T-cell (primary cell): ENCODE measurements at regions not wholly inside any gene's neighbourhood (a gene's known extent, or its start where the extent isn't known, plus 50 kb on each side); places are given as distances from the start of the nearest gene placed in this dataset.

Experiments
- ATAC-seq, 4 experiments: fragments of 200-7000 bp in 3 of 4; fragments of 150-1000 bp in 1 of 4; cut with Tn5 transposase; replicated peaks in 1 of 4; 1 replicate in 3 of 4; 2 replicates in 1 of 4; pipeline ENCODE4 v1.10.0; 2021; ENCODE audit warnings: moderate library complexity in 3 of 4, mild to moderate bottlenecking in 2 of 4, moderate number of reproducible peaks in 1 of 4
- CTCF ChIA-PET, 2 donors: fragments of 300-600 bp; sonication (Branson Sonifier 250); formaldehyde crosslinking; loops; one replicate each; lab custom pipeline; 2022; ENCODE audit warnings: antibody characterized with exemption in 2 of 2; lab: Charles Lee
- POLR2A ChIA-PET, 2 donors: fragments of 300-600 bp; sonication (Branson Sonifier 250); formaldehyde crosslinking; loops; one replicate each; lab custom pipeline; 2022; ENCODE audit warnings: antibody characterized with exemption in 2 of 2; lab: Charles Lee
- DNase-seq, 35 experiments: peaks; one replicate each; pipeline versions ENCODE4 v3.0.0 to v3.0.0-alpha.2; 2013 to 2023
- H3K27ac ChIP-seq: one replicate; pipeline ENCODE4 v1.5.1; 2013; ENCODE audit warnings: low read length
- H3K27me3 ChIP-seq, 2 experiments: replicated peaks in 1 of 2; 1 replicate in 1 of 2; 2 replicates in 1 of 2; pipeline versions ENCODE4 v1.6.1 to v1.7.0; 2013; ENCODE audit warnings: low read length in 1 of 2, mixed read lengths in 1 of 2; ENCODE audit not compliant: control insufficient read depth in 2 of 2, insufficient read depth in 2 of 2; ENCODE audit errors: extremely low read depth in 1 of 2
- H3K36me3 ChIP-seq, 2 donors: 1 replicate in 1 of 2; 2 replicates in 1 of 2; pipeline versions ENCODE4 v1.6.1 to v1.7.0; 2013; ENCODE audit warnings: low read length in 1 of 2; ENCODE audit not compliant: control insufficient read depth in 2 of 2, insufficient read depth in 1 of 2; ENCODE audit errors: extremely low read depth in 1 of 2
- H3K4me1 ChIP-seq, 2 experiments: 1 replicate in 1 of 2; 2 replicates in 1 of 2; pipeline versions ENCODE4 v1.6.1 to v1.7.0; 2013; ENCODE audit warnings: low read length in 2 of 2, mixed read lengths in 1 of 2; ENCODE audit not compliant: insufficient read depth in 2 of 2, control insufficient read depth in 1 of 2; ENCODE audit errors: extremely low read depth in 1 of 2
- H3K4me3 ChIP-seq, 2 donors: 1 replicate in 1 of 2; 2 replicates in 1 of 2; pipeline versions ENCODE4 v1.5.1 to v1.7.0; 2013; ENCODE audit warnings: mild to moderate bottlenecking in 2 of 2, low read length in 1 of 2, moderate library complexity in 1 of 2; ENCODE audit not compliant: control insufficient read depth in 1 of 2; ENCODE audit errors: extremely low read depth in 1 of 2
- H3K9me3 ChIP-seq: 2 replicates; pipeline ENCODE4 v1.7.0; 2013
- H3K27ac Mint-ChIP-seq, 2 donors: one replicate each; pipeline ENCODE4 v1.8.0; 2020 to 2021; ENCODE audit warnings: mild to moderate bottlenecking in 2 of 2, mixed read lengths in 2 of 2
- H3K27me3 Mint-ChIP-seq, 2 donors: one replicate each; pipeline ENCODE4 v1.8.0; 2021 to 2022; ENCODE audit warnings: mixed read lengths in 2 of 2
- H3K36me3 Mint-ChIP-seq: one replicate; pipeline ENCODE4 v1.8.0; 2021; ENCODE audit warnings: mixed read lengths
- H3K4me1 Mint-ChIP-seq, 3 donors: one replicate each; pipeline ENCODE4 v1.8.0; 2020 to 2022; ENCODE audit warnings: mixed read lengths in 3 of 3, mild to moderate bottlenecking in 1 of 3
- H3K4me3 Mint-ChIP-seq, 3 donors: one replicate each; pipeline ENCODE4 v1.8.0; 2020 to 2022; ENCODE audit warnings: mild to moderate bottlenecking in 3 of 3, mixed read lengths in 3 of 3, moderate library complexity in 3 of 3
- H3K9me3 Mint-ChIP-seq, 3 donors: one replicate each; pipeline ENCODE4 v1.8.0; 2020 to 2022; ENCODE audit warnings: mixed read lengths in 3 of 3
- WGBS: methylation state at CpG from one replicate; pipeline ENCODE4 v1.1.5; 2013; ENCODE audit warnings: missing lambda C conversion rate; ENCODE audit not compliant: insufficient coverage; 5-methylcytosine and 5-hydroxymethylcytosine counted together

GRCh38 chr3:96449803-96450202 lies 364.6 kb upstream of the EPHA6 start:
- ATAC-seq = no peak
- WGBS = 78% methylated on average over 1 of the region's 4 CpGs
- H3K27me3 ChIP-seq = no peaks in the 10 kb centered on the region

GRCh38 chr3:96450699-96451098 lies 363.7 kb upstream of the EPHA6 start:
- WGBS = no CpG with 5 or more reads among the region's 2 CpGs
- no peak overlapping the region for H3K27ac ChIP-seq
- Mint-ChIP-seq H3K36me3 (no peaks in the 10 kb centered on the region), H3K27ac (no peak overlapping the region), H3K4me3 (no peak overlapping the region), H3K4me1 (no peaks in the 10 kb centered on the region), H3K9me3 (peaks cover 11 to 12% (median 12%) of the 10 kb centered on the region in 3 donors), H3K27me3 (no peaks in the 10 kb centered on the region)
- POLR2A ChIA-PET = no interaction called here
- no peak overlapping the region for H3K4me3 ChIP-seq
- no peaks in the 10 kb centered on the region for H3K27me3 ChIP-seq
- DNase-seq (no peak), ATAC-seq (no peak)
- CTCF ChIA-PET = no interaction called here
- no peaks in the 10 kb centered on the region for H3K4me1 ChIP-seq
- peaks cover 3% of the 10 kb centered on the region for H3K9me3 ChIP-seq
- H3K36me3 ChIP-seq = no peaks in the 10 kb centered on the region

More at GRCh38 chr3:96449803-96450202, 364.6 kb upstream of the EPHA6 start:
- H3K4me3 Mint-ChIP-seq = no peak overlapping the region
- no peaks in the 10 kb centered on the region for H3K36me3 ChIP-seq
- no peaks in the 10 kb centered on the region for H3K4me1 Mint-ChIP-seq
- no peak overlapping the region for H3K27ac Mint-ChIP-seq
- H3K36me3 Mint-ChIP-seq = no peaks in the 10 kb centered on the region
- H3K27me3 Mint-ChIP-seq = no peaks in the 10 kb centered on the region
- POLR2A ChIA-PET = no interaction called here
- H3K9me3 Mint-ChIP-seq = peaks cover 6 to 13% (median 10%) of the 10 kb centered on the region in 3 donors
- no peak overlapping the region for H3K4me3 ChIP-seq
- H3K27ac ChIP-seq = no peak overlapping the region
- H3K4me1 ChIP-seq = no peaks in the 10 kb centered on the region
- CTCF ChIA-PET = no interaction called here
- H3K9me3 ChIP-seq = peaks cover 3% of the 10 kb centered on the region
- no peak for DNase-seq

- no peaks in the 10 kb centered on the region for H3K36me3 Mint-ChIP-seq
- peaks cover 0 to 16% (median 5%) of the 10 kb centered on the region in 3 donors for H3K9me3 Mint-ChIP-seq
- no peak overlapping the region for H3K27ac Mint-ChIP-seq
- Histone ChIP-seq H3K27ac (no peak overlapping the region), H3K27me3 (no peaks in the 10 kb centered on the region), H3K36me3 (no peaks in the 10 kb centered on the region), H3K4me1 (no peaks in the 10 kb centered on the region), H3K9me3 (no peaks in the 10 kb centered on the region), H3K4me3 (no peak overlapping the region)
- ATAC-seq (no peak), DNase-seq (no peak)
- H3K4me3 Mint-ChIP-seq = no peak overlapping the region
- ChIA-PET CTCF (no interaction called here), POLR2A (no interaction called here)
- no peaks in the 10 kb centered on the region for H3K27me3 Mint-ChIP-seq
- no peaks in the 10 kb centered on the region for H3K4me1 Mint-ChIP-seq
- no CpG with 5 or more reads among the region's 2 CpGs for WGBS
Observed at GRCh38 chr3:96465521-96465920, 348.9 kb upstream of the EPHA6 start.

- 49% methylated on average over 3 of the region's 4 CpGs for WGBS
- ATAC-seq = no peak
- CTCF ChIA-PET = no interaction called here
Observed at GRCh38 chr3:96466441-96466840, 348.0 kb upstream of the EPHA6 start.

GRCh38 chr3:96467639-96468038 lies 346.8 kb upstream of the EPHA6 start:
- ChIA-PET CTCF (no interaction called here), POLR2A (no interaction called here)
- H3K36me3 ChIP-seq = no peaks in the 10 kb centered on the region
- no peak overlapping the region for H3K4me3 ChIP-seq
- H3K27me3 ChIP-seq = no peaks in the 10 kb centered on the region
- H3K27ac ChIP-seq = no peak overlapping the region
- no peaks in the 10 kb centered on the region for H3K27me3 Mint-ChIP-seq
- H3K36me3 Mint-ChIP-seq = no peaks in the 10 kb centered on the region
- H3K27ac Mint-ChIP-seq = no peak overlapping the region
- DNase-seq (no peak), ATAC-seq (no peak)
- no peaks in the 10 kb centered on the region for H3K4me1 Mint-ChIP-seq
- H3K4me3 Mint-ChIP-seq = no peak overlapping the region
- no peaks in the 10 kb centered on the region for H3K9me3 ChIP-seq
- H3K9me3 Mint-ChIP-seq = peaks cover 0 to 17% (median 5%) of the 10 kb centered on the region in 3 donors
- no peaks in the 10 kb centered on the region for H3K4me1 ChIP-seq
- 90% methylated on average over 4 of the region's 8 CpGs for WGBS

More at GRCh38 chr3:96466441-96466840, 348.0 kb upstream of the EPHA6 start:
- H3K27me3 Mint-ChIP-seq = no peaks in the 10 kb centered on the region
- no peak overlapping the region for H3K4me3 Mint-ChIP-seq
- DNase-seq = no peak
- H3K4me1 Mint-ChIP-seq = no peaks in the 10 kb centered on the region
- POLR2A ChIA-PET = no interaction called here
- H3K9me3 ChIP-seq = no peaks in the 10 kb centered on the region
- H3K36me3 ChIP-seq = no peaks in the 10 kb centered on the region
- H3K4me3 ChIP-seq = no peak overlapping the region
- no peak overlapping the region for H3K27ac Mint-ChIP-seq
- no peaks in the 10 kb centered on the region for H3K27me3 ChIP-seq
- no peaks in the 10 kb centered on the region for H3K36me3 Mint-ChIP-seq
- H3K4me1 ChIP-seq = no peaks in the 10 kb centered on the region
- H3K27ac ChIP-seq = no peak overlapping the region
- H3K9me3 Mint-ChIP-seq = peaks cover 0 to 16% (median 5%) of the 10 kb centered on the region in 3 donors

- CTCF ChIA-PET = no interaction called here
- H3K27me3 ChIP-seq = no peaks in the 10 kb centered on the region
- Mint-ChIP-seq H3K27me3 (no peaks in the 10 kb centered on the region), H3K4me1 (no peaks in the 10 kb centered on the region), H3K9me3 (peaks cover 4 to 11% (median 6%) of the 10 kb centered on the region in 3 donors), H3K4me3 (no peak overlapping the region), H3K27ac (no peak overlapping the region), H3K36me3 (no peaks in the 10 kb centered on the region)
- H3K9me3 ChIP-seq = no peaks in the 10 kb centered on the region
- no peaks in the 10 kb centered on the region for H3K4me1 ChIP-seq
- DNase-seq = no peak
- H3K27ac ChIP-seq = no peak overlapping the region
- H3K36me3 ChIP-seq = no peaks in the 10 kb centered on the region
- POLR2A ChIA-PET = no interaction called here
- ATAC-seq = no peak
- no peak overlapping the region for H3K4me3 ChIP-seq
Observed at GRCh38 chr3:96478496-96478895, 335.9 kb upstream of the EPHA6 start.

GRCh38 chr3:96480881-96481280 lies 333.5 kb upstream of the EPHA6 start:
- POLR2A ChIA-PET = interaction anchor here in 1 of 2 donors (0.7 kb wide), 1 partner anchor 1760 kb away, joined by 3 read pairs; no protein-coding TSS in a partner anchor
- Mint-ChIP-seq H3K27ac (no peak overlapping the region), H3K36me3 (no peaks in the 10 kb centered on the region), H3K9me3 (peaks cover 4 to 8% (median 6%) of the 10 kb centered on the region in 3 donors), H3K4me1 (no peaks in the 10 kb centered on the region), H3K27me3 (no peaks in the 10 kb centered on the region), H3K4me3 (no peak overlapping the region)
- WGBS = 88% methylated on average over 12 of the region's 18 CpGs
- H3K27ac ChIP-seq = no peak overlapping the region
- CTCF ChIA-PET = no interaction called here
- DNase-seq = no peak
- H3K4me1 ChIP-seq = no peaks in the 10 kb centered on the region
- ATAC-seq = no peak
- H3K4me3 ChIP-seq = no peak overlapping the region
- H3K9me3 ChIP-seq = no peaks in the 10 kb centered on the region
- H3K36me3 ChIP-seq = no peaks in the 10 kb centered on the region
- no peaks in the 10 kb centered on the region for H3K27me3 ChIP-seq
